ENCODE measurements at regions not wholly inside any gene's neighbourhood (a gene's known extent, or its start where the extent isn't known, plus 50 kb on each side); places are given as distances from the start of the nearest gene placed in this dataset.

- Histone ChIP-seq H3K27ac (replicated peaks) (no peak overlapping the region), H3K4me3 (replicated peaks; ENCODE audit: insufficient read depth, low read length) (no peak overlapping the region), H3K27me3 (ENCODE audit: insufficient read depth, poor library complexity, severe bottlenecking) (no peaks in the 10 kb centered on the region)
- DNase-seq (ENCODE audit: low read depth in 1 of 2, low spot score in 1 of 2) = no peak
- TF ChIP-seq, protein P1, sequence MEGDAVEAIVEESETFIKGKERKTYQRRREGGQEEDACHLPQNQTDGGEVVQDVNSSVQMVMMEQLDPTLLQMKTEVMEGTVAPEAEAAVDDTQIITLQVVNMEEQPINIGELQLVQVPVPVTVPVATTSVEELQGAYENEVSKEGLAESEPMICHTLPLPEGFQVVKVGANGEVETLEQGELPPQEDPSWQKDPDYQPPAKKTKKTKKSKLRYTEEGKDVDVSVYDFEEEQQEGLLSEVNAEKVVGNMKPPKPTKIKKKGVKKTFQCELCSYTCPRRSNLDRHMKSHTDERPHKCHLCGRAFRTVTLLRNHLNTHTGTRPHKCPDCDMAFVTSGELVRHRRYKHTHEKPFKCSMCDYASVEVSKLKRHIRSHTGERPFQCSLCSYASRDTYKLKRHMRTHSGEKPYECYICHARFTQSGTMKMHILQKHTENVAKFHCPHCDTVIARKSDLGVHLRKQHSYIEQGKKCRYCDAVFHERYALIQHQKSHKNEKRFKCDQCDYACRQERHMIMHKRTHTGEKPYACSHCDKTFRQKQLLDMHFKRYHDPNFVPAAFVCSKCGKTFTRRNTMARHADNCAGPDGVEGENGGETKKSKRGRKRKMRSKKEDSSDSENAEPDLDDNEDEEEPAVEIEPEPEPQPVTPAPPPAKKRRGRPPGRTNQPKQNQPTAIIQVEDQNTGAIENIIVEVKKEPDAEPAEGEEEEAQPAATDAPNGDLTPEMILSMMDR (IDR thresholded peaks at IDR 0.05; ENCODE audit: insufficient read depth, low read length) = no peak
- no peak for TF ChIP-seq GABPA (IDR thresholded peaks at IDR 0.05; ENCODE audit: low read depth)
- TF ChIP-seq SPI1 (IDR thresholded peaks at IDR 0.05; ENCODE audit: borderline replicate concordance, low read depth) = no peak
- TF ChIP-seq, protein P2, sequence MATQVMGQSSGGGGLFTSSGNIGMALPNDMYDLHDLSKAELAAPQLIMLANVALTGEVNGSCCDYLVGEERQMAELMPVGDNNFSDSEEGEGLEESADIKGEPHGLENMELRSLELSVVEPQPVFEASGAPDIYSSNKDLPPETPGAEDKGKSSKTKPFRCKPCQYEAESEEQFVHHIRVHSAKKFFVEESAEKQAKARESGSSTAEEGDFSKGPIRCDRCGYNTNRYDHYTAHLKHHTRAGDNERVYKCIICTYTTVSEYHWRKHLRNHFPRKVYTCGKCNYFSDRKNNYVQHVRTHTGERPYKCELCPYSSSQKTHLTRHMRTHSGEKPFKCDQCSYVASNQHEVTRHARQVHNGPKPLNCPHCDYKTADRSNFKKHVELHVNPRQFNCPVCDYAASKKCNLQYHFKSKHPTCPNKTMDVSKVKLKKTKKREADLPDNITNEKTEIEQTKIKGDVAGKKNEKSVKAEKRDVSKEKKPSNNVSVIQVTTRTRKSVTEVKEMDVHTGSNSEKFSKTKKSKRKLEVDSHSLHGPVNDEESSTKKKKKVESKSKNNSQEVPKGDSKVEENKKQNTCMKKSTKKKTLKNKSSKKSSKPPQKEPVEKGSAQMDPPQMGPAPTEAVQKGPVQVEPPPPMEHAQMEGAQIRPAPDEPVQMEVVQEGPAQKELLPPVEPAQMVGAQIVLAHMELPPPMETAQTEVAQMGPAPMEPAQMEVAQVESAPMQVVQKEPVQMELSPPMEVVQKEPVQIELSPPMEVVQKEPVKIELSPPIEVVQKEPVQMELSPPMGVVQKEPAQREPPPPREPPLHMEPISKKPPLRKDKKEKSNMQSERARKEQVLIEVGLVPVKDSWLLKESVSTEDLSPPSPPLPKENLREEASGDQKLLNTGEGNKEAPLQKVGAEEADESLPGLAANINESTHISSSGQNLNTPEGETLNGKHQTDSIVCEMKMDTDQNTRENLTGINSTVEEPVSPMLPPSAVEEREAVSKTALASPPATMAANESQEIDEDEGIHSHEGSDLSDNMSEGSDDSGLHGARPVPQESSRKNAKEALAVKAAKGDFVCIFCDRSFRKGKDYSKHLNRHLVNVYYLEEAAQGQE (IDR thresholded peaks at IDR 0.05; ENCODE audit: insufficient replicate concordance, low read depth) = no peak
- no peak for TF ChIP-seq POLR2AphosphoS5 (IDR thresholded peaks at IDR 0.05; ENCODE audit: low read depth)
These were observed 431.5 kb downstream of the BCL11B start for GRCh38 chr14:98840511-98840910.

DNA sequence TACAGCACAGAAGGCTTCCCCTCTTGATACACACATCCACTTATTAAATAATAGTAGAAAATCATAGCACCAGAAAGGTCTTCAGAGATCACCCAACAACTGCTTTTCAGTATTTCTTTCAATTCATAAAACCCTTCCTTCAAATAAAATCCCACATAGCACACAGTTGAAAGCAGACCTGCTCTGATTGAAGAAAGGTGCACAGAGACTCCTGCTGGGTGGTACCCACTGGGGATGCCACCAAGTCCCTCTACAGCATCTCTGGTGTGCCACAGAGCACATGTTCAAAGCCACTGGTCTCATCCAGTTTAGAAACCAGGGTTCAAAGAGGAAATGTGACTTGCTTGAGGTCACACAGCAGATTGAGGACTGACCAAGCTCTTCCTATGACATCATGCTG, 427.5 kb downstream of the BCL11B start:
- H3K27me3 ChIP-seq (ENCODE audit: insufficient read depth, poor library complexity, severe bottlenecking) = no peaks in the 10 kb centered on the region
- H3K4me3 ChIP-seq (replicated peaks; ENCODE audit: insufficient read depth, low read length) = no peak overlapping the region
- TF ChIP-seq POLR2AphosphoS5 (IDR thresholded peaks at IDR 0.05; ENCODE audit: low read depth) = no peak
- TF ChIP-seq SPI1 (IDR thresholded peaks at IDR 0.05; ENCODE audit: borderline replicate concordance, low read depth) = no peak
- H3K27ac ChIP-seq (replicated peaks) = no peak overlapping the region
- DNase-seq (ENCODE audit: low read depth in 1 of 2, low spot score in 1 of 2) = no peak

- H3K27me3 ChIP-seq (ENCODE audit: insufficient read depth, poor library complexity, severe bottlenecking) = no peaks in the 10 kb centered on the region
- no peak for DNase-seq (ENCODE audit: low read depth in 1 of 2, low spot score in 1 of 2)
These were observed 424.2 kb downstream of the BCL11B start for GRCh38 chr14:98847521-98848468.

More at GRCh38 chr14:98847521-98848468, 424.2 kb downstream of the BCL11B start:
- no peak overlapping the region for H3K27ac ChIP-seq (replicated peaks)
- H3K4me3 ChIP-seq (replicated peaks; ENCODE audit: insufficient read depth, low read length) = no peak overlapping the region
- TF ChIP-seq, protein P2 (IDR thresholded peaks at IDR 0.05; ENCODE audit: insufficient replicate concordance, low read depth) = no peak
- no peak for TF ChIP-seq SPI1 (IDR thresholded peaks at IDR 0.05; ENCODE audit: borderline replicate concordance, low read depth)
- TF ChIP-seq POLR2AphosphoS5 (IDR thresholded peaks at IDR 0.05; ENCODE audit: low read depth) = no peak
- TF ChIP-seq, protein P1 (IDR thresholded peaks at IDR 0.05; ENCODE audit: insufficient read depth, low read length) = no peak
- no peak for TF ChIP-seq GABPA (IDR thresholded peaks at IDR 0.05; ENCODE audit: low read depth)
